Glomerular visceral epithelial cell (primary cell): ENCODE measurements at regions not wholly inside any gene's neighbourhood (a gene's known extent, or its start where the extent isn't known, plus 50 kb on each side); places are given as distances from the start of the nearest gene placed in this dataset.
"Not testable (repeated sequence)": the region's sequence is repeated elsewhere in the genome, so short reads cannot be mapped to it uniquely, and the experiment has no call there.

Experiments used
- DNase-seq: peaks from one replicate; pipeline ENCODE4 v3.0.0-alpha.2; 2016; ENCODE audit errors: extremely low spot score

- DNase-seq: no peak
Measured at GRCh38 chr7:10593080-10593479, 380.6 kb upstream of the PHF14 start.

- no peak for DNase-seq
Measured at GRCh38 chr7:10596827-10597226, 376.8 kb upstream of the PHF14 start.

- no peak for DNase-seq
Measured at GRCh38 chr7:10604128-10604527, 369.5 kb upstream of the PHF14 start.

- no peak for DNase-seq
Measured at GRCh38 chr7:10612950-10613349, 360.7 kb upstream of the PHF14 start.

GRCh38 chr7:10618953-10619352, 354.7 kb upstream of the PHF14 start:
- no peak for DNase-seq

- DNase-seq: no peak
Measured at GRCh38 chr7:10632712-10633111, 341.0 kb upstream of the PHF14 start.

GRCh38 chr7:10634239-10634638, 339.4 kb upstream of the PHF14 start:
- DNase-seq: no peak

GRCh38 chr7:10637991-10638390, 335.7 kb upstream of the PHF14 start:
- DNase-seq: no peak

GRCh38 chr7:10643545-10643944, 330.1 kb upstream of the PHF14 start:
- no peak for DNase-seq

- no peak for DNase-seq
Measured at GRCh38 chr7:10644849-10645248, 328.8 kb upstream of the PHF14 start.

- no peak for DNase-seq
Measured at GRCh38 chr7:10646194-10646593, 327.5 kb upstream of the PHF14 start.

GRCh38 chr7:10648289-10648688, 325.4 kb upstream of the PHF14 start:
- no peak for DNase-seq

GRCh38 chr7:10649120-10649519, 324.6 kb upstream of the PHF14 start:
- not testable (repeated sequence) for DNase-seq

- no peak for DNase-seq
Measured at GRCh38 chr7:10655031-10655430, 318.6 kb upstream of the PHF14 start.

GRCh38 chr7:10657201-10657600, 316.5 kb upstream of the PHF14 start:
- no peak for DNase-seq

GRCh38 chr7:10657837-10658236, 315.8 kb upstream of the PHF14 start:
- no peak for DNase-seq

- DNase-seq: no peak
Measured at GRCh38 chr7:10662491-10662890, 311.2 kb upstream of the PHF14 start.

- DNase-seq: no peak
Measured at GRCh38 chr7:10662982-10663884, 310.4 kb upstream of the PHF14 start.

- no peak for DNase-seq
Measured at GRCh38 chr7:10672186-10672585, 301.5 kb upstream of the PHF14 start.

- DNase-seq: no peak
Measured at GRCh38 chr7:10677211-10677610, 296.5 kb upstream of the PHF14 start.

- DNase-seq: no peak
Measured at GRCh38 chr7:10677668-10678232, 295.9 kb upstream of the PHF14 start.

GRCh38 chr7:10684606-10685005, 289.1 kb upstream of the PHF14 start:
- DNase-seq: no peak

GRCh38 chr7:10685040-10685439, 288.6 kb upstream of the PHF14 start:
- DNase-seq: no peak
